ENCODE measurements at regions not wholly inside any gene's neighbourhood (a gene's known extent, or its start where the extent isn't known, plus 50 kb on each side); places are given as distances from the start of the nearest gene placed in this dataset.
"Not testable (repeated sequence)": the region's sequence is repeated elsewhere in the genome, so short reads cannot be mapped to it uniquely, and the experiment has no call there.

DNA sequence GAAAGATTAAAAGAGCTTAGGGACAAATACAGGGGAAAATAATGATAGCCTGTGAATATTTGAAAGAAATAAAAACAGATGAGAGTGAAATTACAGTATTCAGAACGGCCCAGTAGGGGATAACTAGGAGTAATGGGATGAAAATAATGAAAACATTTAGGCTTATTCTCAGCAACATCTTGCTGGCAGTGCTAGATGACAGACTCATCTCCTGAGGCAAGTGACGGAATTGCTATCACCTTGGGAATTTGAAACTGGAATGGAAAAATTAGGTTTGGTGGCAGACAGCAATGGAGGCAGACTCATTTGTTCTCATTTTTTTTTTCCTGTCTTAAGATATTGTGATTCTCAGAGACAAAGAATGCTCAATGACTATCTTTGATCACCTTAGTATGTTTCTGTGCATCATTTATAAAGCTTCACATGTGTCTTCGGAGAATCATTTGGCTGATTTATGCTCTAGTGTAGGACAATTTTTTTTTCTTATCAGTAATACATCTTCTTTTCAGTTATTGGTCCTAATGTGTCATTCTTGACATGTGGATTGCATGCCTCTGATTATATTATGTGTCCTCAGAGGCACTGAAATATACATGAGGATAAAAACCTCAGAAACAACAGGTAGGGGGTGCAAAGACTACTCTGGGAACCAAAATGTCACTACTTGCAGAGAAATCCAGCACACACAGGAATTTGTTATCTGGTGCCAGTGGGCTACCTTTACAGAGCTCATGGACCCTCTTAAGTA lies 711.7 kb downstream of the EDEM1 start:
- Mint-ChIP-seq H3K27ac (ENCODE audit: unreplicated experiment) (no peak overlapping the region), H3K4me1 (ENCODE audit: low read depth, unreplicated experiment) (no peaks in the 10 kb centered on the region), H3K9me3 (ENCODE audit: low read depth, unreplicated experiment) (peaks cover 9% of the 10 kb centered on the region), H3K4me3 (ENCODE audit: low read depth, unreplicated experiment) (no peak overlapping the region), H3K36me3 (ENCODE audit: insufficient read depth, unreplicated experiment) (no peaks in the 10 kb centered on the region), H3K27me3 (ENCODE audit: unreplicated experiment) (no peaks in the 10 kb centered on the region)
- intact Hi-C loops (cut with micrococcal nuclease; ENCODE audit: unreplicated experiment) = no loop called here
- CTCF ChIA-PET = no interaction called here
- no peak for DNase-seq
- TF ChIP-seq, protein P1, sequence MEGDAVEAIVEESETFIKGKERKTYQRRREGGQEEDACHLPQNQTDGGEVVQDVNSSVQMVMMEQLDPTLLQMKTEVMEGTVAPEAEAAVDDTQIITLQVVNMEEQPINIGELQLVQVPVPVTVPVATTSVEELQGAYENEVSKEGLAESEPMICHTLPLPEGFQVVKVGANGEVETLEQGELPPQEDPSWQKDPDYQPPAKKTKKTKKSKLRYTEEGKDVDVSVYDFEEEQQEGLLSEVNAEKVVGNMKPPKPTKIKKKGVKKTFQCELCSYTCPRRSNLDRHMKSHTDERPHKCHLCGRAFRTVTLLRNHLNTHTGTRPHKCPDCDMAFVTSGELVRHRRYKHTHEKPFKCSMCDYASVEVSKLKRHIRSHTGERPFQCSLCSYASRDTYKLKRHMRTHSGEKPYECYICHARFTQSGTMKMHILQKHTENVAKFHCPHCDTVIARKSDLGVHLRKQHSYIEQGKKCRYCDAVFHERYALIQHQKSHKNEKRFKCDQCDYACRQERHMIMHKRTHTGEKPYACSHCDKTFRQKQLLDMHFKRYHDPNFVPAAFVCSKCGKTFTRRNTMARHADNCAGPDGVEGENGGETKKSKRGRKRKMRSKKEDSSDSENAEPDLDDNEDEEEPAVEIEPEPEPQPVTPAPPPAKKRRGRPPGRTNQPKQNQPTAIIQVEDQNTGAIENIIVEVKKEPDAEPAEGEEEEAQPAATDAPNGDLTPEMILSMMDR (IDR thresholded peaks at IDR 0.05; ENCODE audit: unreplicated experiment) = no peak
- BruUV-seq (replicated peaks) = no TSS peak

DNA sequence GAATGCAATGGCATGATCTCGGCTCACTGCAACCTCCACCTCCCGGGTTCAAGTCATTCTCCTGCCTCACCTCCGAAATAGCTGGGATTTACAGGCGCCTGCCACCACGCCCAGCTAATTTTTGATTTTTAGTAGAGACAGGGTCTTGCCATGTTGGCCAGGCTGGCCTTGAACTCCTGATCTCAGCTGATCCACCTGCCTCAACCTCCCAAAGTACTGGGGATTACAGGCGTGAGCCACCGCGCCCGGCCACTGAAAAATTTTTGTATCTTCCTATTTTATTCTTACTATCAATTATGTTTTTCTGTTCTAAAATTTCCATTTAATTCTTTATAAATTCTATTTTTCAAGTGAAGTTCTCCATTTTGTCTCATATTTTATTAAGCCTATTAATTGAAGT lies 730.4 kb downstream of the EDEM1 start:
- intact Hi-C loops (cut with micrococcal nuclease; ENCODE audit: unreplicated experiment) = no loop called here
- Mint-ChIP-seq H3K27ac (ENCODE audit: unreplicated experiment) (no peak overlapping the region), H3K27me3 (ENCODE audit: unreplicated experiment) (no peaks in the 10 kb centered on the region), H3K36me3 (ENCODE audit: insufficient read depth, unreplicated experiment) (no peaks in the 10 kb centered on the region), H3K4me1 (ENCODE audit: low read depth, unreplicated experiment) (no peaks in the 10 kb centered on the region), H3K9me3 (ENCODE audit: low read depth, unreplicated experiment) (peaks cover 9% of the 10 kb centered on the region), H3K4me3 (ENCODE audit: low read depth, unreplicated experiment) (no peak overlapping the region)
- CTCF ChIA-PET = no interaction called here
- TF ChIP-seq, protein P1 (IDR thresholded peaks at IDR 0.05; ENCODE audit: unreplicated experiment) = no peak
- no TSS peak for BruUV-seq (replicated peaks)
- no peak for DNase-seq

DNA sequence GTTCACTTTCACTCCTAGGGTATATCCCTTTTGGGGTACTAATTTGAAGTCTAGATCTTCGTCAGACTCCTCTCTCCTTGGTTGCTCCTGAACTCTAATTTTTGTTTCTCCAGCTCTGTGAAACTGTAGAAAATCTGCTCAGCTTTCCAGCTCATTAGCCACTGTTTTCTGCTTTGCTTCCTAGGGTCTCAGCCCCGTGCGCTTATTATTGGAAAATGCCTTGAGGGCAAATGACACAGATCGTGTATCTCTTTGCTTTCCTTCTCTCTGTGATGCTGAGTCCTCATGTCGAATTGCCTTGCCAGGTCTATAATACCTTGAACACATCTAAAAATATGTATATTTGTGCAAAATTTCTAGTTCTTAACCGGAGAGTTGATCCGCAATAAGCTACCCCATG lies 731.1 kb downstream of the EDEM1 start:
- H3K27me3 Mint-ChIP-seq (ENCODE audit: unreplicated experiment) = no peaks in the 10 kb centered on the region
- H3K36me3 Mint-ChIP-seq (ENCODE audit: insufficient read depth, unreplicated experiment) = no peaks in the 10 kb centered on the region
- no peak for DNase-seq
- no peaks in the 10 kb centered on the region for H3K4me1 Mint-ChIP-seq (ENCODE audit: low read depth, unreplicated experiment)
- CTCF ChIA-PET = no interaction called here
- intact Hi-C loops (cut with micrococcal nuclease; ENCODE audit: unreplicated experiment) = no loop called here
- H3K4me3 Mint-ChIP-seq (ENCODE audit: low read depth, unreplicated experiment) = no peak overlapping the region
- H3K9me3 Mint-ChIP-seq (ENCODE audit: low read depth, unreplicated experiment) = peaks cover 11% of the 10 kb centered on the region
- H3K27ac Mint-ChIP-seq (ENCODE audit: unreplicated experiment) = no peak overlapping the region
- no TSS peak for BruUV-seq (replicated peaks)
- TF ChIP-seq, protein P1 (IDR thresholded peaks at IDR 0.05; ENCODE audit: unreplicated experiment) = no peak

DNA sequence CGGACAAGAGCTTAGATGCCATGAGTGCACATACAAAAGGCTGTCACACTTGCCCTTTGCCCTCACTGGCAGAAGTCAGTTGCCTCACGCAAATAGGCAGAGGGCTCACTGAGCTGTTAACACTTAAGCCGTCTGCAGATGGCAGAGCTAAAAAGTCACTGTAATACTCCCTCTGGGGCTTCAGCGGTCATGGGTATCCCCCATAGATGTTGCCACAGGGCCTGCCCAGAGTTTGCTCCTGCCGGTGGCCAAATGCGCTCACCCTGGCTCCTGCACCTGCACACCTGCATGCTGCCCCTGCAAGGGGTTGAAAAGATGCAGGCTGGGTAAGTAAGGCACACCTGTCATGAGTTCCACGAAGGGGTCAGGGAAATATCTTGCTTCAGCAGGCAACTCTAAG lies 741.5 kb downstream of the EDEM1 start:
- no TSS peak for BruUV-seq (replicated peaks)
- Mint-ChIP-seq H3K4me3 (ENCODE audit: low read depth, unreplicated experiment) (no peak overlapping the region), H3K9me3 (ENCODE audit: low read depth, unreplicated experiment) (no peaks in the 10 kb centered on the region), H3K36me3 (ENCODE audit: insufficient read depth, unreplicated experiment) (no peaks in the 10 kb centered on the region), H3K4me1 (ENCODE audit: low read depth, unreplicated experiment) (no peaks in the 10 kb centered on the region), H3K27ac (ENCODE audit: unreplicated experiment) (no peak overlapping the region), H3K27me3 (ENCODE audit: unreplicated experiment) (no peaks in the 10 kb centered on the region)
- TF ChIP-seq, protein P1 (IDR thresholded peaks at IDR 0.05; ENCODE audit: unreplicated experiment) = no peak
- DNase-seq = no peak
- intact Hi-C loops (cut with micrococcal nuclease; ENCODE audit: unreplicated experiment) = no loop called here
- CTCF ChIA-PET = no interaction called here

DNA sequence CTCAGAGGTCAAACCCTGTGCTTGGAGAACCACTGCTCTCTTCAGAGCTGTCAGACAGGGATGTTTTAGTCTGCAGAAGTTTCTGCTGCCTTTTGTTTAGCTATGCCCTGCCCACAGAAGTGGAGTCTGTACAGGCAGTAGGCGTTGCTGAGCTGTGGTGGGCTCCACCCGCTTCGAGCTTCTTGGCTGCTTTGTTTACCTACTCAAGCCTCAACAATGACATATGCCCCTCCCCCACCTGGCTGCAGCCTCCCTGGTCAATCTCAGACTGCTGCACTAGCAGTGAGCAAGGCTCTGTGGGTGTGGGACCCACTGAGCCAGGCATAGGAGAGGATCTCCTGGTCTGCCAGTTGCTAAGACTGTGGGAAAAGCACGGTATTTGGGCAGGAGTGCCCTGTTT lies 756.6 kb downstream of the EDEM1 start:
- H3K27me3 Mint-ChIP-seq (ENCODE audit: unreplicated experiment); H3K9me3 Mint-ChIP-seq (ENCODE audit: low read depth, unreplicated experiment); H3K4me1 Mint-ChIP-seq (ENCODE audit: low read depth, unreplicated experiment); intact Hi-C loops (cut with micrococcal nuclease; ENCODE audit: unreplicated experiment); H3K36me3 Mint-ChIP-seq (ENCODE audit: insufficient read depth, unreplicated experiment); H3K4me3 Mint-ChIP-seq (ENCODE audit: low read depth, unreplicated experiment); BruUV-seq (replicated peaks); DNase-seq; H3K27ac Mint-ChIP-seq (ENCODE audit: unreplicated experiment): not testable (repeated sequence)
- CTCF ChIA-PET = interaction anchor here (0.8 kb wide), 1 partner anchor 38 kb away, joined by 3 read pairs; no protein-coding TSS in a partner anchor

Measured in Calu3 (cell line).